Liver (tissue), 8 donors: ENCODE measurements at regions not wholly inside any gene's neighbourhood (a gene's known extent, or its start where the extent isn't known, plus 50 kb on each side); places are given as distances from the start of the nearest gene placed in this dataset.
"Not testable (repeated sequence)": the region's sequence is repeated elsewhere in the genome, so short reads cannot be mapped to it uniquely, and the experiment has no call there.

Source experiments
- DNase-seq: peaks from one replicate; pipeline ENCODE4 v3.0.0-alpha.2; 2017; ENCODE audit warnings: low spot score
- H3K27ac ChIP-seq, 2 donors: one replicate each; pipeline ENCODE4 v1.7.0; 2013; ENCODE audit warnings: inconsistent platforms in 2 of 2, low read length in 2 of 2, control low read depth in 1 of 2, low read depth in 1 of 2, mild to moderate bottlenecking in 1 of 2
- H3K27me3 ChIP-seq, 4 donors: one replicate each; pipeline versions ENCODE4 v1.6.1 to v1.7.0; 2013; ENCODE audit warnings: low read length in 3 of 4, inconsistent platforms in 1 of 4, mild to moderate bottlenecking in 1 of 4, moderate library complexity in 1 of 4; ENCODE audit not compliant: control insufficient read depth in 4 of 4, insufficient read depth in 4 of 4
- H3K36me3 ChIP-seq, 4 donors: one replicate each; pipeline versions ENCODE4 v1.6.1 to v1.7.0; 2013; ENCODE audit warnings: low read length in 3 of 4, mild to moderate bottlenecking in 3 of 4, low read depth in 1 of 4, moderate library complexity in 1 of 4; ENCODE audit not compliant: control insufficient read depth in 4 of 4, insufficient read depth in 3 of 4
- H3K4me1 ChIP-seq, 4 donors: one replicate each; pipeline versions ENCODE4 v1.6.1 to v1.7.0; 2013; ENCODE audit warnings: low read length in 3 of 4, mild to moderate bottlenecking in 3 of 4, moderate library complexity in 1 of 4; ENCODE audit not compliant: control insufficient read depth in 4 of 4, insufficient read depth in 4 of 4
- H3K4me3 ChIP-seq, 3 donors: one replicate each; pipeline versions ENCODE4 v1.6.1 to v1.7.0; 2013; ENCODE audit warnings: low read length in 3 of 3, control low read depth in 1 of 3, low read depth in 1 of 3, mild to moderate bottlenecking in 1 of 3
- H3K9ac ChIP-seq, 2 donors: one replicate each; pipeline ENCODE4 v1.7.0; 2013; ENCODE audit warnings: low read length in 2 of 2, mild to moderate bottlenecking in 2 of 2, moderate library complexity in 2 of 2, control low read depth in 1 of 2, low read depth in 1 of 2
- H3K9me3 ChIP-seq, 4 donors: one replicate each; pipeline versions ENCODE4 v1.6.1 to v1.7.0; 2013; ENCODE audit warnings: low read length in 3 of 4; ENCODE audit not compliant: control insufficient read depth in 4 of 4
- CTCF ChIP-seq: fragments of 150-350 bp; IDR thresholded peaks from 2 replicates; pipeline ENCODE4 v1.5.1; 2017; ENCODE audit warnings: improper control_type of control experiment, low read depth, low read length; ENCODE audit not compliant: missing input control
- EGR1 ChIP-seq, 2 donors: IDR thresholded peaks; 2 replicates each; pipeline ENCODE4 v1.6.1; 2016 to 2018; ENCODE audit warnings: antibody characterized with exemption in 2 of 2, low read depth in 2 of 2
- FOXA1 ChIP-seq: IDR thresholded peaks from 2 replicates; pipeline ENCODE4 v1.6.1; 2016; ENCODE audit warnings: antibody characterized with exemption
- FOXA2 ChIP-seq: IDR thresholded peaks from 2 replicates; pipeline ENCODE4 v1.6.1; 2016; ENCODE audit warnings: antibody characterized with exemption
- HNF4A ChIP-seq, 2 donors: conservative IDR thresholded peaks; 2 replicates each; pipeline ENCODE4 v1.6.1; 2016; ENCODE audit warnings: antibody characterized with exemption in 2 of 2, mild to moderate bottlenecking in 2 of 2
- JUND ChIP-seq, 2 donors: IDR thresholded peaks; 2 replicates each; pipeline ENCODE4 v1.6.1; 2016; ENCODE audit warnings: antibody characterized with exemption in 2 of 2
- RXRA ChIP-seq, 2 donors: IDR thresholded peaks; 2 replicates each; pipeline ENCODE4 v1.6.1; 2017 to 2018; ENCODE audit warnings: antibody characterized with exemption in 2 of 2, mild to moderate bottlenecking in 1 of 2
- SP1 ChIP-seq: IDR thresholded peaks from 2 replicates; pipeline ENCODE4 v1.6.1; 2018; ENCODE audit warnings: antibody characterized with exemption, mild to moderate bottlenecking
- TAF1 ChIP-seq: conservative IDR thresholded peaks from 2 replicates; pipeline ENCODE4 v1.6.1; 2016; ENCODE audit warnings: antibody characterized with exemption, mild to moderate bottlenecking
- ZBTB33 ChIP-seq: IDR thresholded peaks from 2 replicates; pipeline ENCODE4 v1.6.1; 2016; ENCODE audit warnings: antibody characterized with exemption
- WGBS: extraction: QIAGEN DNeasy Blood & Tissue Kit; methylation state at CpG from one replicate; pipeline ENCODE4 v1.1.7; 2013; 5-methylcytosine and 5-hydroxymethylcytosine counted together
- TF ChIP-seq, protein P1 (sequence below): IDR thresholded peaks from 2 replicates; pipeline ENCODE4 v1.6.1; 2016; ENCODE audit warnings: antibody characterized with exemption
- donor health status: healthy.
- donor health status: healthy.
- donor health status: healthy.
- donor health status: healthy.
- donor health status: healthy.

- TF ChIP-seq ZBTB33 (no peak), JUND (IDR thresholded peaks at IDR 0.05) (no peak), FOXA1 (no peak), RXRA (IDR thresholded peaks at IDR 0.05) (no peak), SP1 (no peak), EGR1 (IDR thresholded peaks at IDR 0.05; ENCODE audit: low read depth in 2 of 2) (no peak), TAF1 (no peak), HNF4A (conservative IDR thresholded peaks at IDR 0.05) (no peak)
- TF ChIP-seq, protein P1, sequence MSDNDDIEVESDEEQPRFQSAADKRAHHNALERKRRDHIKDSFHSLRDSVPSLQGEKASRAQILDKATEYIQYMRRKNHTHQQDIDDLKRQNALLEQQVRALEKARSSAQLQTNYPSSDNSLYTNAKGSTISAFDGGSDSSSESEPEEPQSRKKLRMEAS = no peak
These were observed 1636.5 kb upstream of the FLRT2 start (continued) for GRCh38 chr14:83893447-83893846.

DNA sequence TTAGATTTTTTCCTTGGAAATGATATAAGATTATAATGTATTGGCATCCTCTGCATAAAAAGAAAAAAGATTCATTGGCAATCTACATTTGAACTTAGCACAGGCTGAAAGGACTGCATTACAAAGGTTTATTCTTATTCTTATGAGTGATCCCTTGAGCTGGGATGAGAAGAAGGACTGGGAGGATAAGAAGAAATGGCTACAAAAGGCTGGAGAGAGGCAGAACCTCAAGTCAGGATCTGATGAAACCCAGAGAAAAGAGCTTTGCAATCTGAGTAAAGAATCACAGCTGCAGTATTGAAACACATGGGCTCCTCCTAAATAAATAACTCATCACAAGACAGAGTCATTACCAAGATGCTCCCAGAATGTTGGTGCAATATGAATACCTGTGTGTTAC lies 1635.4 kb upstream of the FLRT2 start:
- no peak overlapping the region for H3K9ac ChIP-seq
- TF ChIP-seq SP1 (no peak), JUND (IDR thresholded peaks at IDR 0.05) (no peak), CTCF (no peak), FOXA2 (no peak), FOXA1 (no peak), ZBTB33 (no peak)
- TF ChIP-seq, protein P1 = no peak
- H3K27ac ChIP-seq = no peak overlapping the region
- H3K4me3 ChIP-seq = no peak overlapping the region
- no peak for DNase-seq
- H3K36me3 ChIP-seq = no peaks in the 10 kb centered on the region
- no peaks in the 10 kb centered on the region for H3K27me3 ChIP-seq
- H3K4me1 ChIP-seq = no peaks in the 10 kb centered on the region
- H3K9me3 ChIP-seq = no peaks in the 10 kb centered on the region

- not testable (repeated sequence) for DNase-seq
- 53% methylated on average over 2 of the region's 2 CpGs for WGBS
These were observed 1631.4 kb upstream of the FLRT2 start for GRCh38 chr14:83898558-83898957.

More at GRCh38 chr14:83898558-83898957, 1631.4 kb upstream of the FLRT2 start:
- not testable (repeated sequence) for H3K27ac ChIP-seq, H3K4me1 ChIP-seq, H3K4me3 ChIP-seq, H3K9ac ChIP-seq, H3K9me3 ChIP-seq, H3K27me3 ChIP-seq, H3K36me3 ChIP-seq
